ENCODE measurements at regions not wholly inside any gene's neighbourhood (a gene's known extent, or its start where the extent isn't known, plus 50 kb on each side); places are given as distances from the start of the nearest gene placed in this dataset.
A peak's percentile ranks its signal among the peaks of the same experiment; 100 is the strongest.

DNA sequence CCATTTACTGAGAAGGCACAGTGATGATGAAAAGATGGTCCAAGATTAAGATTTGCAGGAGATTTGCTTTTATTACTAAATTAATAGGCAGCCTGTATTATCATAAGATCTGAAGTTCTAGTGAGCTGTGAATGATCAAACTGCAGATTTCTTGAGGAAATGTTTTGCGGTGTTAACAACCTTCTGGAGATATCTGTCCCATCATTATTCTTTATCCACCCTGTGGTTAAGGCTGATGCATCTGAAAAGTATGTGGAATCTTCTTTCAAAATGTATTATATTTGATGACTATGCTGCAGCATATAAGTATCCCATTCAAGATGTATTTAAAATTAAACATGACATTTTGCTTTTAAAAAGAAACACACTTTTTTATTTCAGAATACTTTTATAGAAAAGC, 150.3 kb downstream of the POLR1F start:
- Histone ChIP-seq H3K36me3 (ENCODE audit: control insufficient read depth, insufficient read depth, low read length) (no peaks in the 10 kb centered on the region), H3K79me1 (ENCODE audit: low read depth in 1 of 2, low read length in 2 of 2) (no peaks in the 10 kb centered on the region), H2AK5ac (ENCODE audit: low read depth, low read length) (no peak overlapping the region), H3K14ac (replicated peaks; ENCODE audit: low read depth, low read length) (no peak overlapping the region), H4K5ac (ENCODE audit: low read depth, low read length) (no peak overlapping the region), H3K4ac (ENCODE audit: low read depth, low read length) (no peak overlapping the region), H3K9me3 (ENCODE audit: control insufficient read depth, insufficient read depth, low read length) (no peaks in the 10 kb centered on the region), H3K56ac (ENCODE audit: extremely low read depth, insufficient read depth, low read length) (no peak overlapping the region), H3K27ac (ENCODE audit: insufficient read depth, low read length) (no peak overlapping the region), H2AK9ac (replicated peaks; ENCODE audit: low read depth, low read length, poor library complexity) (no peak overlapping the region), H3K23ac (ENCODE audit: low read depth, low read length) (no peak overlapping the region), H3K4me3 (ENCODE audit: insufficient read depth, low read depth, low read length) (no peak overlapping the region), H3K18ac (ENCODE audit: low read depth, low read length) (no peak overlapping the region), H2BK120ac (ENCODE audit: low read depth, low read length) (no peak overlapping the region), H4K20me1 (ENCODE audit: insufficient read depth, low read length) (no peaks in the 10 kb centered on the region), H3K4me1 (ENCODE audit: control insufficient read depth, insufficient read depth, low read length) (no peaks in the 10 kb centered on the region), H2AFZ (replicated peaks; ENCODE audit: low read length, poor library complexity) (no peak overlapping the region), H4K8ac (ENCODE audit: low read depth in 2 of 2, low read length in 2 of 2) (no peak overlapping the region), H3K4me2 (ENCODE audit: low read depth, low read length) (no peak overlapping the region), H3K9ac (ENCODE audit: low read depth, low read length) (no peak overlapping the region), H3K27me3 (ENCODE audit: control insufficient read depth, insufficient read depth, low read length) (no peaks in the 10 kb centered on the region), H2BK20ac (ENCODE audit: low read depth, low read length) (no peak overlapping the region), H2BK5ac (ENCODE audit: low read depth, low read length, poor library complexity, severe bottlenecking) (no peak overlapping the region), H2BK15ac (ENCODE audit: low read depth, low read length) (no peak overlapping the region), H3K9me1 (ENCODE audit: insufficient read depth, low read length) (no peaks in the 10 kb centered on the region), H4K91ac (ENCODE audit: insufficient read depth, low read depth, low read length) (no peak overlapping the region)
- WGBS, 2 experiments (ENCODE audit: extremely low coverage in 2 of 2, insufficient read length in 1 of 2): no CpG with 5 or more reads among the region's 1 CpG
- POLR2A ChIA-PET (ENCODE audit: unreplicated experiment): no interaction called here
- intact Hi-C loops (cut with micrococcal nuclease): no loop called here
- CTCF ChIA-PET: no interaction called here
- peak; percentile 4 for DNase-seq
- TF ChIP-seq RAD21 (IDR thresholded peaks at IDR 0.05; ENCODE audit: low read length) (no peak), FOS (IDR thresholded peaks at IDR 0.05; ENCODE audit: low read depth, low read length) (no peak), CHD1 (IDR thresholded peaks at IDR 0.05; ENCODE audit: low read depth, low read length) (no peak), MAFK (IDR thresholded peaks at IDR 0.05; ENCODE audit: low read depth, low read length) (no peak), POLR2A (IDR thresholded peaks at IDR 0.05; ENCODE audit: low read depth, low read length) (no peak)
- dilution Hi-C loops (cut with HindIII; ENCODE audit: low sequenced_read_pairs, unreplicated experiment): no loop called here
- no peak for ATAC-seq (ENCODE audit: low read depth)
- BruUV-seq (replicated peaks): no TSS peak
- in situ Hi-C loops (cut with MboI; ENCODE audit: low sequenced_read_pairs): no loop called here
